ENCODE measurements at regions not wholly inside any gene's neighbourhood (a gene's known extent, or its start where the extent isn't known, plus 50 kb on each side); places are given as distances from the start of the nearest gene placed in this dataset.

GRCh38 chr7:68537051-68537773 lies 1061.1 kb upstream of the AUTS2 start:
- Histone ChIP-seq H3K9me3 (ENCODE audit: insufficient read depth, low read depth, low read length) (no peaks in the 10 kb centered on the region), H3K27me3 (ENCODE audit: insufficient read depth, low read length) (no peaks in the 10 kb centered on the region), H3K4me3 (ENCODE audit: low read length) (no peak overlapping the region), H3K36me3 (ENCODE audit: insufficient read depth, low read depth, low read length) (no peaks in the 10 kb centered on the region), H3K4me1 (ENCODE audit: insufficient read depth, low read length) (no peaks in the 10 kb centered on the region), H3K27ac (ENCODE audit: low read length) (no peak overlapping the region), H3K9ac (ENCODE audit: low read depth, low read length) (no peak overlapping the region)

GRCh38 chr7:68537774-68538071 lies 1060.6 kb upstream of the AUTS2 start:
- no peaks in the 10 kb centered on the region for H3K4me1 ChIP-seq (ENCODE audit: insufficient read depth, low read length)
- H3K36me3 ChIP-seq (ENCODE audit: insufficient read depth, low read depth, low read length): no peaks in the 10 kb centered on the region
- no peak overlapping the region for H3K4me3 ChIP-seq (ENCODE audit: low read length)
- no peak overlapping the region for H3K27ac ChIP-seq (ENCODE audit: low read length)
- no peaks in the 10 kb centered on the region for H3K9me3 ChIP-seq (ENCODE audit: insufficient read depth, low read depth, low read length)
- H3K27me3 ChIP-seq (ENCODE audit: insufficient read depth, low read length): no peaks in the 10 kb centered on the region
- H3K9ac ChIP-seq (ENCODE audit: low read depth, low read length): no peak overlapping the region

GRCh38 chr7:68542831-68543230 lies 1055.4 kb upstream of the AUTS2 start:
- Histone ChIP-seq H3K27ac (ENCODE audit: low read length) (no peak overlapping the region), H3K9me3 (ENCODE audit: insufficient read depth, low read depth, low read length) (no peaks in the 10 kb centered on the region), H3K27me3 (ENCODE audit: insufficient read depth, low read length) (no peaks in the 10 kb centered on the region), H3K36me3 (ENCODE audit: insufficient read depth, low read depth, low read length) (no peaks in the 10 kb centered on the region), H3K9ac (ENCODE audit: low read depth, low read length) (no peak overlapping the region), H3K4me3 (ENCODE audit: low read length) (no peak overlapping the region), H3K4me1 (ENCODE audit: insufficient read depth, low read length) (no peaks in the 10 kb centered on the region)

- H3K9me3 ChIP-seq (ENCODE audit: insufficient read depth, low read depth, low read length): no peaks in the 10 kb centered on the region
- no peak overlapping the region for H3K27ac ChIP-seq (ENCODE audit: low read length)
- no peak overlapping the region for H3K4me3 ChIP-seq (ENCODE audit: low read length)
- H3K27me3 ChIP-seq (ENCODE audit: insufficient read depth, low read length): no peaks in the 10 kb centered on the region
- no peaks in the 10 kb centered on the region for H3K4me1 ChIP-seq (ENCODE audit: insufficient read depth, low read length)
- H3K9ac ChIP-seq (ENCODE audit: low read depth, low read length): no peak overlapping the region
- H3K36me3 ChIP-seq (ENCODE audit: insufficient read depth, low read depth, low read length): no peaks in the 10 kb centered on the region
These were observed 1053.4 kb upstream of the AUTS2 start for GRCh38 chr7:68544851-68545250.

GRCh38 chr7:68547181-68547580 lies 1051.1 kb upstream of the AUTS2 start:
- Histone ChIP-seq H3K9me3 (ENCODE audit: insufficient read depth, low read depth, low read length) (no peaks in the 10 kb centered on the region), H3K4me3 (ENCODE audit: low read length) (no peak overlapping the region), H3K9ac (ENCODE audit: low read depth, low read length) (no peak overlapping the region), H3K27me3 (ENCODE audit: insufficient read depth, low read length) (no peaks in the 10 kb centered on the region), H3K36me3 (ENCODE audit: insufficient read depth, low read depth, low read length) (no peaks in the 10 kb centered on the region), H3K27ac (ENCODE audit: low read length) (no peak overlapping the region), H3K4me1 (ENCODE audit: insufficient read depth, low read length) (no peaks in the 10 kb centered on the region)

- Histone ChIP-seq H3K9ac (ENCODE audit: low read depth, low read length) (no peak overlapping the region), H3K36me3 (ENCODE audit: insufficient read depth, low read depth, low read length) (no peaks in the 10 kb centered on the region), H3K27ac (ENCODE audit: low read length) (no peak overlapping the region), H3K4me3 (ENCODE audit: low read length) (no peak overlapping the region), H3K4me1 (ENCODE audit: insufficient read depth, low read length) (no peaks in the 10 kb centered on the region), H3K9me3 (ENCODE audit: insufficient read depth, low read depth, low read length) (no peaks in the 10 kb centered on the region), H3K27me3 (ENCODE audit: insufficient read depth, low read length) (no peaks in the 10 kb centered on the region)
These were observed 1050.5 kb upstream of the AUTS2 start for GRCh38 chr7:68547799-68548198.

GRCh38 chr7:68550027-68550426 lies 1048.2 kb upstream of the AUTS2 start:
- no peaks in the 10 kb centered on the region for H3K9me3 ChIP-seq (ENCODE audit: insufficient read depth, low read depth, low read length)
- no peaks in the 10 kb centered on the region for H3K36me3 ChIP-seq (ENCODE audit: insufficient read depth, low read depth, low read length)
- H3K27ac ChIP-seq (ENCODE audit: low read length): no peak overlapping the region
- H3K4me1 ChIP-seq (ENCODE audit: insufficient read depth, low read length): no peaks in the 10 kb centered on the region
- no peak overlapping the region for H3K9ac ChIP-seq (ENCODE audit: low read depth, low read length)
- H3K27me3 ChIP-seq (ENCODE audit: insufficient read depth, low read length): no peaks in the 10 kb centered on the region
- no peak overlapping the region for H3K4me3 ChIP-seq (ENCODE audit: low read length)

- Histone ChIP-seq H3K27me3 (ENCODE audit: insufficient read depth, low read length) (no peaks in the 10 kb centered on the region), H3K9ac (ENCODE audit: low read depth, low read length) (no peak overlapping the region), H3K4me1 (ENCODE audit: insufficient read depth, low read length) (no peaks in the 10 kb centered on the region), H3K4me3 (ENCODE audit: low read length) (no peak overlapping the region), H3K9me3 (ENCODE audit: insufficient read depth, low read depth, low read length) (no peaks in the 10 kb centered on the region), H3K36me3 (ENCODE audit: insufficient read depth, low read depth, low read length) (no peaks in the 10 kb centered on the region), H3K27ac (ENCODE audit: low read length) (no peak overlapping the region)
These were observed 1047.6 kb upstream of the AUTS2 start for GRCh38 chr7:68550635-68551034.

- no peaks in the 10 kb centered on the region for H3K4me1 ChIP-seq (ENCODE audit: insufficient read depth, low read length)
- no peak overlapping the region for H3K27ac ChIP-seq (ENCODE audit: low read length)
- H3K36me3 ChIP-seq (ENCODE audit: insufficient read depth, low read depth, low read length): no peaks in the 10 kb centered on the region
- no peak overlapping the region for H3K4me3 ChIP-seq (ENCODE audit: low read length)
- no peaks in the 10 kb centered on the region for H3K27me3 ChIP-seq (ENCODE audit: insufficient read depth, low read length)
- no peak overlapping the region for H3K9ac ChIP-seq (ENCODE audit: low read depth, low read length)
- no peaks in the 10 kb centered on the region for H3K9me3 ChIP-seq (ENCODE audit: insufficient read depth, low read depth, low read length)
These were observed 1041.7 kb upstream of the AUTS2 start for GRCh38 chr7:68556537-68556936.

- no peaks in the 10 kb centered on the region for H3K9me3 ChIP-seq (ENCODE audit: insufficient read depth, low read depth, low read length)
- no peaks in the 10 kb centered on the region for H3K27me3 ChIP-seq (ENCODE audit: insufficient read depth, low read length)
These were observed 1038.8 kb upstream of the AUTS2 start for GRCh38 chr7:68559518-68559917.

GRCh38 chr7:68562323-68562899 lies 1035.9 kb upstream of the AUTS2 start:
- H3K4me3 ChIP-seq (ENCODE audit: low read length): no peak overlapping the region
- H3K27me3 ChIP-seq (ENCODE audit: insufficient read depth, low read length): no peaks in the 10 kb centered on the region
- H3K36me3 ChIP-seq (ENCODE audit: insufficient read depth, low read depth, low read length): no peaks in the 10 kb centered on the region

More at GRCh38 chr7:68559518-68559917, 1038.8 kb upstream of the AUTS2 start:
- no peak overlapping the region for H3K27ac ChIP-seq (ENCODE audit: low read length)
- H3K4me3 ChIP-seq (ENCODE audit: low read length): no peak overlapping the region
- no peaks in the 10 kb centered on the region for H3K36me3 ChIP-seq (ENCODE audit: insufficient read depth, low read depth, low read length)
- H3K9ac ChIP-seq (ENCODE audit: low read depth, low read length): no peak overlapping the region
- H3K4me1 ChIP-seq (ENCODE audit: insufficient read depth, low read length): no peaks in the 10 kb centered on the region

GRCh38 chr7:68564306-68565135 lies 1033.8 kb upstream of the AUTS2 start:
- no peak overlapping the region for H3K9ac ChIP-seq (ENCODE audit: low read depth, low read length)
- no peaks in the 10 kb centered on the region for H3K4me1 ChIP-seq (ENCODE audit: insufficient read depth, low read length)
- H3K27ac ChIP-seq (ENCODE audit: low read length): no peak overlapping the region
- no peak overlapping the region for H3K4me3 ChIP-seq (ENCODE audit: low read length)
- no peaks in the 10 kb centered on the region for H3K36me3 ChIP-seq (ENCODE audit: insufficient read depth, low read depth, low read length)
- H3K27me3 ChIP-seq (ENCODE audit: insufficient read depth, low read length): no peaks in the 10 kb centered on the region
- no peaks in the 10 kb centered on the region for H3K9me3 ChIP-seq (ENCODE audit: insufficient read depth, low read depth, low read length)

More at GRCh38 chr7:68562323-68562899, 1035.9 kb upstream of the AUTS2 start:
- no peak overlapping the region for H3K27ac ChIP-seq (ENCODE audit: low read length)
- no peak overlapping the region for H3K9ac ChIP-seq (ENCODE audit: low read depth, low read length)
- H3K4me1 ChIP-seq (ENCODE audit: insufficient read depth, low read length): no peaks in the 10 kb centered on the region
- H3K9me3 ChIP-seq (ENCODE audit: insufficient read depth, low read depth, low read length): no peaks in the 10 kb centered on the region

All from iPS-20b (cell line).